M059J (cell line): ENCODE measurements at regions not wholly inside any gene's neighbourhood (a gene's known extent, or its start where the extent isn't known, plus 50 kb on each side); places are given as distances from the start of the nearest gene placed in this dataset.
A peak's percentile ranks its signal among the peaks of the same experiment; 100 is the strongest.
"Not testable (repeated sequence)": the region's sequence is repeated elsewhere in the genome, so short reads cannot be mapped to it uniquely, and the experiment has no call there.

Experiments used
- DNase-seq: peaks from one replicate; pipeline ENCODE4 v3.0.0-alpha.2; 2012; ENCODE audit warnings: low read depth

DNA sequence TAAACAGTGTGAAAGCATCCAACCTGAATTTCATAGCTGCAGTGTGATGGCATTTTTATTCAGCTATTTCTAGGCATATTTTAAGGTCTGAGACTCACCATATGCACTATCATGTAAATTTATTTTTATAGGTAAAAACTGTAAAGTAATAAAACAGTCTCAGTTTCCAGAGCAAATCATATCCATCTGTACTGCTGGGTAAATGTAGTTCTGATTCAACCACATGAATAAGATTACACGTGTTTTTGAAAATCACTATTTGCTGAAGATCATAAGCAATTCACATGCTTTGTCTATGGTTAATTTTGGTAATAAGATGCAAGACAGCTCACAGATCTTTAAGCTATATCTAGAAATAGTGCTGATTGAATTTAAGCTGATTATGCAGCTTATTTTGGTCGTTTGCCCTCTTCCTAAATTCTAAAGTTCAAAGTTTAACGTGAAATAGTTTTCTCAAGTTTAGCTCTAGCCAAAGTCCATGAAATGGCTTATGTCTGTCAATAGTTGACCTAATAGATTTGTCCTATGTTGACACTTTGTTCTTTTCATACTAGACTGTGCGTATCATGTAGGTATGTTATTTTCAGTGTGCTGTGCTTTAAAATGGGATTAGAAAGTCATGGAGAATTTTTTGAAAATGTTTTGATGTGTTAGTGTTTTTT lies 489.0 kb downstream of the USP25 start:
- DNase-seq, result no peak

DNA sequence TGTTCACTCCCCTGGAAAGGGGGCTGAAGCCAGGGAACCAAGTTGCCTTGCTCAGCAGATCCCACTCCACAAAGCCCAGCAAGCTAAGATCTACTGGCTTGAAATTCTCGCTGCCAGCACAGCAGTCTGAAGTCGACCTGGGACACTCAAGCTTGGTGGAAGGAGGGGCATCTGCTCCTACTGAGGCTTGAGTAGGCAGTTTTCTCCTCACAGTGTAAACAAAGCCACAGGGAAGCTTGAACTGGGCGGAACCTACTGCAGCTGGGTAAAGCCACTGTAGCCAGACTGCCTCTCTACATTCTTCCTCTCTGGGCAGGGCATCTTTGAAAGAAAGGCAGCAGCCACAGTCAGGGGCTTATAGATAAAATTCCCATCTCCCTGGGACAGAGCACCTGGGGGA lies 495.0 kb downstream of the USP25 start:
- DNase-seq, result not testable (repeated sequence)

GRCh38 chr21:16239659-16240265 lies 510.0 kb downstream of the USP25 start:
- DNase-seq, result peak; percentile 88

DNA sequence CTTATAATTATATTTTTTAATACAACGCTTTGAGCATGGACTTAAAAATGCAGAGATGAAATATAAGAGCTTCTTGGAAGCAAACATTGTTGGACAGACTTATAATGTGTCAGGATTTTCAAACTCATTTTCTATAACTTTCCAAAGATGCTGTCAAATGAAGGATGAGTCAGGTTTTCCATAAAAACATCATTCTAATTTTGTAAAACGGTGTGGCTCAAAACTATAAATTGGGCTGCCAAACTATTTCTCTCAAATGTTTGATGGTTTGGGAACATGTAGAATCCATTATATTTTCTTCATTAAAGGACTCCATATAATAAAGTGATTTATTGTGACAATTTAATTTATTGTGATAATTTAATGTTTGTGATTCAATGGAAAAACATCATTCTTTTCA lies 511.2 kb downstream of the USP25 start:
- DNase-seq, result peak; percentile 7

GRCh38 chr21:16241479-16241963 lies 511.7 kb downstream of the USP25 start:
- peak; percentile 13 for DNase-seq

DNA sequence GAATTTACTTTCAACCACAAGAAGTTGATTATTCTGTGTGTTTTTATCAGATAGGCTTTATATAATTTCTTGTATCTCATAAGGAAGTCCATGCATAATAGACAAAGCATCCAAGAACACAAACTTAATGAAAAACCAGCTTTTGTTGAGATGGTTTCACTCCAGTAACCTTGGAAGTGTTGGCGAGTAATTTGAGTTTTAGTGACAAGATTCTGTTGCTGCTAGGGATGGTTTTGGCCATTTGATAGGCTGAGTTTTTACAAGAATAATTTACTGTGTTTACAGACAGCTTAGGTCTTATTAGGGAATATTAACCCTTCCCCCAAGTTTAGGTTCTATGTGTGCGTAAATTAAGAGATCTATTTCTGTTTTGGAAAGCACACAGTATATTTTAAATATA lies 513.6 kb downstream of the USP25 start:
- DNase-seq, result no peak

DNA sequence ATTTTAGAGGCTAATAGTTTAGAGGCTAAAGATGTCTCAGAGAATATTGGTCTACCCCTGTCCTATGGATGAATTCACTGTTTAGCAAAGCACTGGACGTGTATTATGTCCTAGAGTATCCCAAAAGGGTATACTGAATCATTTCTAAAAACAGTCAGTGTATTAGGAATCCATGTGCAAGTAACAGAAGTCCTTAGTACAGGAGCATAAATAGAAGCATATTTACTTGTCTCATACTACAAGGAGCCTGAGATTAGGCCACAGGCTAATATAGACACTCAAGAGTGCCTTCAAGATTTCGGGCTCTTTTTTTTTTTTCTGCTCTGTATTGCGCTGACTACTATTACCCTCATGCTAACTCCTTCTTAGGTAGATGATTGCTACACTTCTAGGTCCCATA lies 518.9 kb downstream of the USP25 start:
- no peak for DNase-seq

GRCh38 chr21:16250273-16250672 lies 520.5 kb downstream of the USP25 start:
- peak; percentile 27 for DNase-seq

DNA sequence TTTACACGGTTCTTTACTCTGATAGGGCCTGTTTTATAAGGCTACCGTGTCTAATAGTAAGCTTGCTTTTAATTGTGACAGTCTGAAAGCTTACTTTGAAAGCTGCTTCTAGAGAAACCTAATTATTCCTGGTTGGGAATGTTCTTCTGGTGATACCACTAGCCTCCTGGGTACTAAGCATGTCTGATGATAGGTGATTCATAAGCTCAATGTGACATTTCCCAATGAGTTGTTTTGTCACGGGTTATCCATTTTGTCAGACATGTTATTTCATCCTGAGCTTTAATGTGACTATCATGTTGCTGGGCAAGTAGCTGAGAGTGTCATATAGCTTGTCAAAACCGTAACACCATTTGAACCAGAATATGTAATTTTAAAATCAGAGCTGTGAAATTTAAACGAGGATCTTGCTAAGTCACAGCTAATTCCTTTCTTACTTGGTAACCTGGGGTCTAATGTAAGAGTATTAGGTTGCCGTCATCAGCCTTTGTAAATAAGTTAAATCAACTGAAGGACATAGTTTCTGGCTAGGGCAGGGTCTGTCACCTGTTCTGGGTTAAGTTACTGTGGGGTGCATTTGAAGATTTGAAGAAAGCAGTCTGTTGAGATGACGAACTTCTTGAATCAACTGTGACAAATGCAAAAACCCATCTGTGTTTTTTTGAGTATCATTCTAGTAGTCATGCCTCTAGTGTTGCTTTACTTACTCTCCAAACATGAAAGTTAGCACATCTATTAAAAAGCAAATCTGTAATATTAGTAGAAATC lies 529.2 kb downstream of the USP25 start:
- no peak for DNase-seq

DNA sequence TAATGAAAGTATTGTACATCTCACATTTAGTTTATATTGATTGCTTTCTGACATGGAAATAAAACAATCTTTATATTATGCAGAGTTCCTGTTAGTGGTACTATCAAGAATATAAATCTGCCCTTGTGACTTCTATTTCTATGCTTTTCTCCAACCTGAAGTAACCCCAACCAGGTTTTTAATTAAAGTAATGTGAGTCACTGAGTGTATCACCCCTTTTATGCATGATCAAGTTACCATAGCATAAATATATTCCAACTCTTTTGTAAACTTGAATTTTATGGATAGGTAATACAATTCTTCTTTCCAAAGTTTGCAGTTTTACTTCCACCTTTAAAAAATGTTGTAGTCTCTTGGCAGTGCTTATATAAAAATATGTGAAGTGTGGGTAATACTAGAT lies 532.3 kb downstream of the USP25 start:
- DNase-seq, result peak; percentile 40

DNA sequence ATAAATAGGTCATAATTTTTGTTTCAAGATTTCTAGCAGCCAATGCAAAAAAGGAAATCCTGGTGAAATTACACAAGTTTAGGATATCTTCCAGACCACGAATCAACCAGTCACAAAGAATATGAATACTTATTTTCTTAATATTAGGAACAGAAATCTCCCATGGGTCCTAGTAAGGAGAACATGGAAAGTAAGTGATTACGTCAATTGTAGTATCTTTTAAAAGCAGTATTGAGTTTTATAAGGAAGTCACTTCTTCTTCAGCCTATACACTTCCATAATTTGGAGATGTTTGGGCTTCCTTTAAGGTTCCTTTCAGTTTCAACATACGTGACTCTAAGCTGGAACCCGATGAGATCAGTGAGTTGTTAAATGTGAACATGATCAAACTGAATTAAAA lies 534.5 kb downstream of the USP25 start:
- DNase-seq, result no peak

GRCh38 chr21:16269476-16269875 lies 539.7 kb downstream of the USP25 start:
- DNase-seq, result no peak

GRCh38 chr21:16279731-16280581 lies 550.2 kb downstream of the USP25 start:
- DNase-seq, result peak; percentile 50

DNA sequence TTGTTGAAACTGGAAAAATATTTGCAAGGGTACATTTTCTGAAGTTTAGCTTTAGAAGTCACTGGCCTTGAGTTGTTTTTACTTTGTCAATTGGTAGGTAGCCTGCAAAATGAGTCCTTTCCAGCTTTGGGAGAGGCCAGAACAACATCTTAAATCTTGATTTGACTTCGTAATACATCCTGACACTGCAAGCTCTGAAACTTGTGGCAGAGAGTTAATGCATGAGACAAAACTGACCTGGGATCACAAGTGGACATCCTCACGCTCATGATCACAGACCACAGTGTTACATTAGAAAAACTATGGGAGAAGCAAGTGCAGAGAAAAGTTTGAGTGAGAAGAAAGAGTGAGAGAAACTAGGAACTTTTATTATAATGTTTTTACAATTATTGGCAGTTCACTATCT lies 550.9 kb downstream of the USP25 start:
- no peak for DNase-seq

DNA sequence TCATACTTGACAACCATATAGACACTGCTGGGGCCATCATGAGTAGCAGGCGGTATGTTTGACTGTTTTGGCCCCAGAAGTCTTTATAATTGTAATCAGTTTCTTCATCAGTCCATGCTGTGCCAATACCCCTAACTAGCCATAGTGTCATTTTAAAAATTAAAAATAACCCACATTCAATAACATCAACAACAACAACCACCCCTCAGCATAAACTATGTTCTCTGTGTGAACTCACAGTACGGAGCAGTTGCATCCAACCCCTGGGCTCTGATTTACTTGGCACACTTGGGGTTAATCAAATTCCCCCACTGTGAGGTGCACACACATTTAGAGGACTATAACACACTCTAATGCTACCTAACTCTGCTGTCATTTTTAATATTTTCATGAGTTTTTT lies 553.7 kb downstream of the USP25 start:
- no peak for DNase-seq

DNA sequence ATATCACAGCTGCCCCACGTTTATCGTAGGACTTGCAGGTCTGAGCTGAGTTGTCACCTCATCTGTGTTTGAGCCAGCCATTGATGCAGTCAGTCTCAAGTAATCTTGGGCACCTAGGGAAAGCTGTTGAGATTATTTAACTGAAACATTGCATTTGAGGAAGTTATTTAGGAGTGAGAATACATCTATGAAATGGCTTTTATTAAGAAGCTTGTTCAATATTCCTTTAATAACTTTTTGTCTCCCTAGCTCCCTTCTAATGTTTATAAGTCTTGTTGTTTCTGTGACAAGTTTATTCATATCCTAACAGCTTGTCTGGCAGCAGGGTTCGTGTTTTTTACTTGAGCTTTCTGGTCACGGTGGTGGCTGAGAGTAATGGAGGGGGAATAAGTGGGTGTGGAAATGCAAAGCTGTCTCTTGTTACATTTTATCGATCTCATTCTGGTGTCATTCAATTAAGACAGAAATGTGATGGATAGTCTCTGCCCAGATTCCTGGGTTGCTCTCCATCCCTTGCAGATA lies 555.9 kb downstream of the USP25 start:
- DNase-seq, result no peak

GRCh38 chr21:16287046-16287445 lies 557.3 kb downstream of the USP25 start:
- DNase-seq, result no peak

DNA sequence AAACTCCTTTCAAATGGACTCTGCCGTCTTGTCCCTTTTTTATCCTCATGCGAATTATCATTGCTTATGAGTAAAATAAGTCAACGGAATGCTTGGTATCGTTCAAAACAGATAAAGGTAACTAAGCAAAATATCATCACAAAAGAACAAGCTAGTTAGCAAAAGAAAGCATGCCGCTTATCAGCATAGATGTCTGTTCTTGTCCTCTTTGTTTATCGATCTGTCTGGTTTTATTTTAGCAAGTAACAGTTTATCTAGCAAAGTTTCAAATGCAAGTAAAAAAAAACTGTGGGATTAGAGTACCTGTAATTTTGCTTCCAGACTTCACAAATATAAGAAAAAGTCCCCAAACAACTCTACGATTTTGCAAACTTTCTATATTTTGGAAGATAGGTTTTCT lies 561.5 kb downstream of the USP25 start:
- no peak for DNase-seq

DNA sequence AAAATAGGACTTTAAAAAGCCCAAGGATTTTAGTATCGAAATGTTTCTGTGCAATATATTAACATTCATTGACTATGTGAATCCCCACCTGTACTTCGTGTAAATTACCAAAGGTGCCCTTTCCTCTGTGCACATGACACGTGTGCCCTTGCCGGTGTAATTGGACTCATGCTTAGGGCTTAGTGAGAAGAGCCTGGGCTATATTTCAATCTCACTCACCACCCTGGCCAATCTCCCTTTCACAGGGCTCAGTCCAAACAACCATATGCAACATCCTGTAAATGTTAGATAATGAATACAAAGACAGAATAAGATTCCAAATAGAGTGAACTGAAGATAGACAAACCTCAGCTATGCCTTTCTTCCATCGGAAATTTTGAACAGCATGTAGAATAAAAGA lies 564.3 kb downstream of the USP25 start:
- DNase-seq, result no peak

DNA sequence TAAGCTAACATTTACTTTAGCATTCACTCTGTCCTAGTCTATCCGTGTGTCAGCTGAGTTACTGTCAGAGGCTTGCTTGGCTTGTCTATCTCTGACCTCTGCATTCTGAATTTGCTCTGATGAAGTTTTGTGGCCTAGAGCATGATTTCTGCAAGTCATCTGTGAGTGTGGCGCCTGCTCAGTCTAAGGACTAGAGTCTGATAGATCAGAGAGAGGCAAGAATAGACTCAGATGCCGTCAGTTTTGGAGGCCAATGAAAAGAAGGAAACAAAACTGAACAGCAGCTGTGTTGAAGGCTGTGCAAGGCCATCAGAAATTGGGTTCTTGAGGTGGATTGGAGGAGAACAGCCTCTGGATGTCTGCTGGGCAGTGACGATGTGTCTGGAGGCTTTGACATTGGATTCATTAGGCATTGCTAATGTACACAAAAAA lies 573.1 kb downstream of the USP25 start:
- peak; percentile 53 for DNase-seq

GRCh38 chr21:16304174-16305095 lies 574.7 kb downstream of the USP25 start:
- DNase-seq, result no peak
